ENCODE measurements at regions not wholly inside any gene's neighbourhood (a gene's known extent, or its start where the extent isn't known, plus 50 kb on each side); places are given as distances from the start of the nearest gene placed in this dataset.

- H4K20me1 ChIP-seq (ENCODE audit: control insufficient read depth, extremely low read depth, insufficient read depth, low read length) = no peaks in the 10 kb centered on the region
- no peaks in the 10 kb centered on the region for H3K79me2 ChIP-seq (ENCODE audit: control insufficient read depth, insufficient read depth, low read length)
- no peak for TF ChIP-seq EZH2 (IDR thresholded peaks at IDR 0.05; ENCODE audit: low read length, missing control alignments)
- no peak for TF ChIP-seq CTCF (conservative IDR thresholded peaks at IDR 0.05 in 1 of 2, IDR thresholded peaks at IDR 0.05 in 1 of 2; ENCODE audit: low read depth in 1 of 2, low read length in 2 of 2)
- H3K36me3 ChIP-seq (ENCODE audit: control insufficient read depth, insufficient read depth, low read length) = no peaks in the 10 kb centered on the region
- H3K9ac ChIP-seq (ENCODE audit: insufficient read depth, low read length) = no peak overlapping the region
- no peak overlapping the region for H3K4me3 ChIP-seq (replicated peaks in 1 of 4; ENCODE audit: control extremely low read depth in 1 of 4, insufficient read depth in 1 of 4, low read depth in 3 of 4, low read length in 4 of 4)
- peak; percentile 5 to 10 for DNase-seq (ENCODE audit: low read depth in 2 of 2)
- H3K4me2 ChIP-seq (ENCODE audit: extremely low read depth, insufficient read depth, low read length) = no peak overlapping the region
- no peaks in the 10 kb centered on the region for H3K9me3 ChIP-seq (ENCODE audit: control insufficient read depth, insufficient read depth, low read depth, low read length)
- H2AFZ ChIP-seq (ENCODE audit: low read length) = no peak overlapping the region
- no peaks in the 10 kb centered on the region for H3K27me3 ChIP-seq (ENCODE audit: control insufficient read depth, insufficient read depth, low read length)
- H3K27ac ChIP-seq (ENCODE audit: insufficient read depth, low read length) = no peak overlapping the region
- H3K4me1 ChIP-seq (ENCODE audit: control insufficient read depth, extremely low read depth, insufficient read depth, low read length) = no peaks in the 10 kb centered on the region
These were observed 864.5 kb upstream of the MAN1A1 start for GRCh38 chr6:120214088-120214499.

GRCh38 chr6:120211955-120212792, 862.6 kb upstream of the MAN1A1 start:
- no peaks in the 10 kb centered on the region for H3K4me1 ChIP-seq (ENCODE audit: control insufficient read depth, extremely low read depth, insufficient read depth, low read length)
- DNase-seq (ENCODE audit: low read depth in 2 of 2) = peak; percentile 5 to 75
- H3K4me2 ChIP-seq (ENCODE audit: extremely low read depth, insufficient read depth, low read length) = no peak overlapping the region
- no peak overlapping the region for H2AFZ ChIP-seq (ENCODE audit: low read length)
- H3K79me2 ChIP-seq (ENCODE audit: control insufficient read depth, insufficient read depth, low read length) = no peaks in the 10 kb centered on the region
- H3K36me3 ChIP-seq (ENCODE audit: control insufficient read depth, insufficient read depth, low read length) = no peaks in the 10 kb centered on the region
- H3K9me3 ChIP-seq (ENCODE audit: control insufficient read depth, insufficient read depth, low read depth, low read length) = no peaks in the 10 kb centered on the region
- no peak overlapping the region for H3K9ac ChIP-seq (ENCODE audit: insufficient read depth, low read length)
- TF ChIP-seq CTCF (conservative IDR thresholded peaks at IDR 0.05 in 1 of 2, IDR thresholded peaks at IDR 0.05 in 1 of 2; ENCODE audit: low read depth in 1 of 2, low read length in 2 of 2) = no peak
- TF ChIP-seq EZH2 (IDR thresholded peaks at IDR 0.05; ENCODE audit: low read length, missing control alignments) = no peak
- H4K20me1 ChIP-seq (ENCODE audit: control insufficient read depth, extremely low read depth, insufficient read depth, low read length) = no peaks in the 10 kb centered on the region
- no peak overlapping the region for H3K4me3 ChIP-seq (replicated peaks in 1 of 4; ENCODE audit: control extremely low read depth in 1 of 4, insufficient read depth in 1 of 4, low read depth in 3 of 4, low read length in 4 of 4)
- H3K27me3 ChIP-seq (ENCODE audit: control insufficient read depth, insufficient read depth, low read length) = no peaks in the 10 kb centered on the region
- H3K27ac ChIP-seq (ENCODE audit: insufficient read depth, low read length) = no peak overlapping the region

- DNase-seq (ENCODE audit: low read depth in 2 of 2) = no peak
- H3K4me3 ChIP-seq (replicated peaks in 1 of 4; ENCODE audit: control extremely low read depth in 1 of 4, insufficient read depth in 1 of 4, low read depth in 3 of 4, low read length in 4 of 4) = no peak overlapping the region
These were observed 853.3 kb upstream of the MAN1A1 start for GRCh38 chr6:120202878-120203277.

More at GRCh38 chr6:120202878-120203277, 853.3 kb upstream of the MAN1A1 start:
- Histone ChIP-seq H3K27me3 (ENCODE audit: control insufficient read depth, insufficient read depth, low read length) (no peaks in the 10 kb centered on the region), H3K79me2 (ENCODE audit: control insufficient read depth, insufficient read depth, low read length) (no peaks in the 10 kb centered on the region), H3K9ac (ENCODE audit: insufficient read depth, low read length) (no peak overlapping the region), H3K4me1 (ENCODE audit: control insufficient read depth, extremely low read depth, insufficient read depth, low read length) (no peaks in the 10 kb centered on the region), H3K36me3 (ENCODE audit: control insufficient read depth, insufficient read depth, low read length) (no peaks in the 10 kb centered on the region), H3K9me3 (ENCODE audit: control insufficient read depth, insufficient read depth, low read depth, low read length) (no peaks in the 10 kb centered on the region), H3K27ac (ENCODE audit: insufficient read depth, low read length) (no peak overlapping the region), H2AFZ (ENCODE audit: low read length) (no peak overlapping the region), H4K20me1 (ENCODE audit: control insufficient read depth, extremely low read depth, insufficient read depth, low read length) (no peaks in the 10 kb centered on the region), H3K4me2 (ENCODE audit: extremely low read depth, insufficient read depth, low read length) (no peak overlapping the region)
- TF ChIP-seq CTCF (conservative IDR thresholded peaks at IDR 0.05 in 1 of 2, IDR thresholded peaks at IDR 0.05 in 1 of 2; ENCODE audit: low read depth in 1 of 2, low read length in 2 of 2) (no peak), EZH2 (IDR thresholded peaks at IDR 0.05; ENCODE audit: low read length, missing control alignments) (no peak)
